ENCODE measurements at regions not wholly inside any gene's neighbourhood (a gene's known extent, or its start where the extent isn't known, plus 50 kb on each side); places are given as distances from the start of the nearest gene placed in this dataset.

GRCh38 chr15:98523912-98524662, 124.3 kb upstream of the IGF1R start:
- no peaks in the 10 kb centered on the region for H3K36me3 ChIP-seq
- no peaks in the 10 kb centered on the region for H3K4me1 ChIP-seq
- peaks cover 22% of the 10 kb centered on the region for H3K27me3 ChIP-seq
- DNase-seq, result no peak
- no peak for TF ChIP-seq CTCF (IDR thresholded peaks at IDR 0.05; ENCODE audit: low read depth, low read length)
- H3K4me3 ChIP-seq (ENCODE audit: low read depth, low read length), result no peak overlapping the region
- H3K9me3 ChIP-seq, result no peaks in the 10 kb centered on the region

GRCh38 chr15:98524838-98525660, 123.3 kb upstream of the IGF1R start:
- Histone ChIP-seq H3K9me3 (no peaks in the 10 kb centered on the region), H3K4me3 (ENCODE audit: low read depth, low read length) (no peak overlapping the region), H3K36me3 (no peaks in the 10 kb centered on the region), H3K27me3 (peaks cover 24% of the 10 kb centered on the region), H3K4me1 (no peaks in the 10 kb centered on the region)
- no peak for TF ChIP-seq CTCF (IDR thresholded peaks at IDR 0.05; ENCODE audit: low read depth, low read length)
- no peak for DNase-seq

- H3K4me1 ChIP-seq, result no peaks in the 10 kb centered on the region
- no peak overlapping the region for H3K4me3 ChIP-seq (ENCODE audit: low read depth, low read length)
- H3K36me3 ChIP-seq, result no peaks in the 10 kb centered on the region
- H3K9me3 ChIP-seq, result no peaks in the 10 kb centered on the region
- peaks cover 30% of the 10 kb centered on the region for H3K27me3 ChIP-seq
- TF ChIP-seq CTCF (IDR thresholded peaks at IDR 0.05; ENCODE audit: low read depth, low read length), result no peak
- no peak for DNase-seq
These were observed 122.7 kb upstream of the IGF1R start for GRCh38 chr15:98525661-98526001.

GRCh38 chr15:98526094-98526493, 122.2 kb upstream of the IGF1R start:
- DNase-seq, result no peak
- H3K9me3 ChIP-seq, result no peaks in the 10 kb centered on the region
- no peaks in the 10 kb centered on the region for H3K36me3 ChIP-seq
- peaks cover 35% of the 10 kb centered on the region for H3K27me3 ChIP-seq
- no peak overlapping the region for H3K4me3 ChIP-seq (ENCODE audit: low read depth, low read length)
- no peaks in the 10 kb centered on the region for H3K4me1 ChIP-seq
- no peak for TF ChIP-seq CTCF (IDR thresholded peaks at IDR 0.05; ENCODE audit: low read depth, low read length)

GRCh38 chr15:98528046-98528725, 120.2 kb upstream of the IGF1R start:
- Histone ChIP-seq H3K4me1 (no peaks in the 10 kb centered on the region), H3K27me3 (peaks cover 56% of the 10 kb centered on the region), H3K36me3 (no peaks in the 10 kb centered on the region), H3K4me3 (ENCODE audit: low read depth, low read length) (no peak overlapping the region), H3K9me3 (no peaks in the 10 kb centered on the region)
- no peak for DNase-seq
- no peak for TF ChIP-seq CTCF (IDR thresholded peaks at IDR 0.05; ENCODE audit: low read depth, low read length)

Measured in BE2C (cell line).